BJ (cell line): ENCODE measurements at regions not wholly inside any gene's neighbourhood (a gene's known extent, or its start where the extent isn't known, plus 50 kb on each side); places are given as distances from the start of the nearest gene placed in this dataset.

Experiments
- CTCF ChIA-PET: fragments of 350-600 bp; formaldehyde crosslinking; extraction: SDS; loops from one replicate; lab custom pipeline; 2021; ENCODE audit warnings: antibody characterized with exemption, inconsistent platforms; lab: Yijun Ruan, JAX
- POLR2A ChIA-PET: fragments of 300-600 bp; sonication (Branson Sonifier 250); formaldehyde crosslinking; extraction: SDS; loops from one replicate; lab custom pipeline; 2021; ENCODE audit warnings: antibody characterized with exemption; lab: Charles Lee
- DNase-seq: peaks from one replicate; pipeline ENCODE4 v3.0.0-alpha.2; 2011; ENCODE audit warnings: low read depth
- H3K27me3 ChIP-seq: 2 replicates; pipeline ENCODE4 v1.6.0; 2011; ENCODE audit warnings: low read length; ENCODE audit not compliant: control insufficient read depth, insufficient read depth
- H3K36me3 ChIP-seq: 2 replicates; pipeline ENCODE4 v1.5.1; 2011; ENCODE audit warnings: low read length; ENCODE audit not compliant: control insufficient read depth, insufficient read depth
- H3K4me3 ChIP-seq: 2 replicates; pipeline ENCODE4 v1.5.1; 2011; ENCODE audit warnings: low read depth, mild to moderate bottlenecking, control low read depth, low read length
- TF ChIP-seq, protein P1 (sequence below): IDR thresholded peaks from 2 replicates; pipeline ENCODE4 v1.5.1; 2011; ENCODE audit warnings: low read depth, mild to moderate bottlenecking, control low read depth, inconsistent platforms, low read length, moderate library complexity; ENCODE audit not compliant: insufficient read depth

DNA sequence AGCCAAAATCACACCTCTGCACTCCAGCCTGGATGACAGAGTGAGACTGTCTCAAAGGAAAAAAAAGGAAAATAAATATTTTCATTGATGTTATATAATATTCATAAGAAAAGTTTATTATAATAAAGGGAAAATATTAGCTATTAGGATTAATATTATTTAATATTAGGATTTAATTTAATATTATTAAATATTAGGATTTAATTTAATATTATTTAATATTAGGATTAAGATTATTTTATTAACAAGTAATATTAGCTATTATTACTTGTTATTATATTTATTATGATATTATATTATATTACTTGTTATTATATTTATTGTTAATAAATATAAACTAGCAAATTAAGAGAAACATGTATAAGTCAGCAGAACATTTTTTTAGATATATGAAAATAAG lies 518.1 kb downstream of the FSCB start:
- POLR2A ChIA-PET, result no interaction called here
- CTCF ChIA-PET, result no interaction called here
- no peak overlapping the region for H3K4me3 ChIP-seq
- TF ChIP-seq, protein P1, sequence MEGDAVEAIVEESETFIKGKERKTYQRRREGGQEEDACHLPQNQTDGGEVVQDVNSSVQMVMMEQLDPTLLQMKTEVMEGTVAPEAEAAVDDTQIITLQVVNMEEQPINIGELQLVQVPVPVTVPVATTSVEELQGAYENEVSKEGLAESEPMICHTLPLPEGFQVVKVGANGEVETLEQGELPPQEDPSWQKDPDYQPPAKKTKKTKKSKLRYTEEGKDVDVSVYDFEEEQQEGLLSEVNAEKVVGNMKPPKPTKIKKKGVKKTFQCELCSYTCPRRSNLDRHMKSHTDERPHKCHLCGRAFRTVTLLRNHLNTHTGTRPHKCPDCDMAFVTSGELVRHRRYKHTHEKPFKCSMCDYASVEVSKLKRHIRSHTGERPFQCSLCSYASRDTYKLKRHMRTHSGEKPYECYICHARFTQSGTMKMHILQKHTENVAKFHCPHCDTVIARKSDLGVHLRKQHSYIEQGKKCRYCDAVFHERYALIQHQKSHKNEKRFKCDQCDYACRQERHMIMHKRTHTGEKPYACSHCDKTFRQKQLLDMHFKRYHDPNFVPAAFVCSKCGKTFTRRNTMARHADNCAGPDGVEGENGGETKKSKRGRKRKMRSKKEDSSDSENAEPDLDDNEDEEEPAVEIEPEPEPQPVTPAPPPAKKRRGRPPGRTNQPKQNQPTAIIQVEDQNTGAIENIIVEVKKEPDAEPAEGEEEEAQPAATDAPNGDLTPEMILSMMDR, result no peak
- H3K27me3 ChIP-seq, result no peaks in the 10 kb centered on the region
- H3K36me3 ChIP-seq, result no peaks in the 10 kb centered on the region
- no peak for DNase-seq

DNA sequence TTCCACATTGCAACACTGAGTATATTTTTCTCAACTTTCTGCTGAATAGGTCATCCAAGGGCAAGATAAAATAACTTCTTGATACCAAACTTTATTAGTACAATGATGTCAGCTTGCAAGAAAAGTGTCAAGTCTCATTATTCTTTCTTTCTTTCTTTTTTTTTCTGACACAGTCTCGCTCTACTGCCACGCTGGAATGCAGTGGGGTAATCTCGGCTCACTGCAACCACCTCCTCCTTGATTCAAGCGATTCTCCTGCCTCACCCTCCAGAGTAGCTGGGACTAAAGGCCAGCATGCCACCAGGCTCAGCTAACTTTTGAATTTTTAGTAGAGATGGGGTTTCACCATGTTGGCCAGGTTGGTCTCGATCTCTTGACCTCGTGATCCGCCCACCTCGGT lies 523.4 kb downstream of the FSCB start:
- Histone ChIP-seq H3K36me3 (no peaks in the 10 kb centered on the region), H3K27me3 (no peaks in the 10 kb centered on the region), H3K4me3 (no peak overlapping the region)
- TF ChIP-seq, protein P1, result no peak
- ChIA-PET CTCF (no interaction called here), POLR2A (no interaction called here)
- no peak for DNase-seq

DNA sequence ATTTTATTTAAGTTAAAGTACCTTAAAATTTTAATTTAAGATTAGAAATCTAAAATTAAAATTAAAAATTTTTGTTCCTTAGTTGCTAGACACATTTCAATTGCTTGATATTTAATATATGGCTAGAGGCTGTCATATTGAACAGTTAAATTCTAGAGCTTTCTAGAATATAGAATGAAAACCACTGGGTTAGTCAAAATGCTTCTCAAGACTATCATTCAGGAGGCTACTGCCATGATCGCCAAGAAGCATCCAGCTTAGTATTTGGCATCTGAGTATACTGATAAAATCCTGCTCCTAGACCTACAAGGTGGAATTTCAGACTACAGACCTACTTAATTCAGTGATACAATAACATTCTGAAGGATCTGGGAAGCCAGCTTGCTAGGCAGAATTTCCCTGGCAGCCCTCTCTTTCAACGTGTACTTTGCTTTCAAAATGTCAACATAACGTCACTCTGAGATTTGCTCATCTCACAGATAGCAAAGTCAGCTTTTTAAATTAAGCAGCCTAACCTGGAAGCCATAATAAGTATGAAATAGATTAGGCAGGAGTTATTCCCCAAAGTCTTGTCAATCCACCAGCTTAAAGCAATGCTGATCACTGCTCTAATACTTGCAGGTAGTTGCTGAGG lies 525.8 kb downstream of the FSCB start:
- Histone ChIP-seq H3K36me3 (no peaks in the 10 kb centered on the region), H3K27me3 (no peaks in the 10 kb centered on the region), H3K4me3 (no peak overlapping the region)
- no peak for DNase-seq
- TF ChIP-seq, protein P1, result no peak
- ChIA-PET POLR2A (no interaction called here), CTCF (no interaction called here)

DNA sequence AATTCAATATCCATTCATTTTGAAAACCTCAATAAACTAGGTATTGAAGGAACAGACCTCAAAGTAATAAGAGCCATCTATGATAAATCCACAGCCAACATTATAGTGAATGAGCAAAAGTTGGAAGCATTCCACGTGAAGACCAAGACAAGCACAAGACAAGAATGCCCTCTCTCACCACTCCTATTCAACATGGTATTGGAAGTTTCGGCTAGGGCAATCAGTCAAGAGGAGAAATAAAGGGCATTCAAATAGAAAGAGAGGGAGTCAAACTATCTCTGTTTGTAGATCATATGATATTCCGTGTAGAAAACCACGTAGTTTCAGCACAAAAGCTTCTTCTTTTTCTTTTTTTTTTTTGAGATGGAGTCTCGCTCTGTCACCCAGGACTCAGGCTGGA lies 550.3 kb downstream of the FSCB start:
- H3K4me3 ChIP-seq, result no peak overlapping the region
- ChIA-PET POLR2A (no interaction called here), CTCF (no interaction called here)
- H3K36me3 ChIP-seq, result no peaks in the 10 kb centered on the region
- TF ChIP-seq, protein P1, result no peak
- no peaks in the 10 kb centered on the region for H3K27me3 ChIP-seq
- DNase-seq, result no peak

DNA sequence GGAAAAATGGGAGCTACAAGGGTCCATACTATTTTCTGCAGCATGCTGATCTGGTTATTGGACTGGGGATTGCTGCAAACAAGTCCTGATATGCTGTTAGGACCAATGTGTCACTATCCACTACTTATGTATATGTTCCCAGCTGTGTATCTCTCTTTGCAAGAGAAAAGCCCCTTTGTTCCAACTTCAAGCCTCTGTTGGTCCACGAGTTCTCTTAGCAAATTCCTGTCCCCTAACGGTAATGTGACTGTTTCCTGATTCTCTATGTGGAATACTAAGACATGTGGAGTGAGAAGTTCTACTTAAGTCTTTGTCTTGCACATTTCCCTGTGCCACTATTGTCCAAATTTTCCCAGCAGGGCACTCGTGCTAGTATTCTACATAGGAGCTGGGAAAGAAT lies 557.7 kb downstream of the FSCB start:
- TF ChIP-seq, protein P1, result no peak
- Histone ChIP-seq H3K4me3 (no peak overlapping the region), H3K27me3 (no peaks in the 10 kb centered on the region), H3K36me3 (no peaks in the 10 kb centered on the region)
- CTCF ChIA-PET, result no interaction called here
- POLR2A ChIA-PET, result no interaction called here
- DNase-seq, result no peak
